HCT116 (cell line): ENCODE measurements at regions not wholly inside any gene's neighbourhood (a gene's known extent, or its start where the extent isn't known, plus 50 kb on each side); places are given as distances from the start of the nearest gene placed in this dataset.

Source experiments
- ATAC-seq: fragments of 200-7000 bp; cut with Tn5 transposase; 2 replicates; pipeline ENCODE4 v1.9.1; 2020; ENCODE audit warnings: mild to moderate bottlenecking, moderate library complexity
- BruUV-seq: library from RNA; stranded (reverse); fragments of 400-500 nt; replicated peaks from 2 replicates; lab custom pipeline; 2021; lab: Mats Ljungman, UMichigan
- CTCF ChIA-PET: fragments of 300-600 bp; sonication (Branson Sonifier 250); formaldehyde crosslinking; loops from one replicate; lab custom pipeline; 2021; ENCODE audit warnings: antibody characterized with exemption; lab: Charles Lee
- POLR2A ChIA-PET: fragments of 300-600, 350-600 bp; sonication (Branson Sonifier 250); formaldehyde crosslinking; loops from one replicate; lab custom pipeline; 2021; ENCODE audit warnings: antibody characterized with exemption; lab: Charles Lee
- RAD21 ChIA-PET, 2 experiments: fragments of 300-600 bp; sonication (Branson Sonifier 250); formaldehyde crosslinking; loops; one replicate each; lab custom pipeline; 2023; ENCODE audit warnings: low total read pairs in 2 of 2; ENCODE audit not compliant: uncharacterized antibody in 2 of 2, unreplicated experiment in 2 of 2, low non-redundant PET in 1 of 2; lab: Charles Lee
- DNase-seq: peaks from one replicate; pipeline ENCODE4 v3.0.0-alpha.2; 2010; ENCODE audit warnings: low read depth, low spot score
- H2AFZ ChIP-seq: fragments of 200-600 bp; shearing (Covaris generic), sonication (generic); 2 replicates; pipeline ENCODE4 v1.6.1; 2017; ENCODE audit warnings: low read depth, mixed run types, mixed read lengths, antibody characterized with exemption, low read length; ENCODE audit not compliant: poor library complexity, severe bottlenecking
- H3K27ac ChIP-seq: 2 replicates; pipeline ENCODE4 v1.5.1; 2012; ENCODE audit warnings: low read depth, low read length
- H3K27me3 ChIP-seq: fragments of 200-600 bp; sonication (generic); 2 replicates; pipeline ENCODE4 v1.6.1; 2016; ENCODE audit warnings: mixed run types, low read length, mixed read lengths; ENCODE audit not compliant: insufficient read depth
- H3K36me3 ChIP-seq, 2 experiments: fragments of 200-500 bp in 1 of 2; fragments of 200-600 bp in 1 of 2; sonication (Bioruptor generic) in 1 of 2; sonication (generic) in 1 of 2; 2 replicates each; pipeline versions ENCODE4 v1.5.1 to v1.6.1; 2014 to 2016; ENCODE audit warnings: low read length in 2 of 2, inconsistent platforms in 1 of 2, mixed read lengths in 1 of 2, mixed run types in 1 of 2; ENCODE audit not compliant: insufficient read depth in 2 of 2, control insufficient read depth in 1 of 2
- H3K4me1 ChIP-seq, 2 experiments: fragments of 200-600 bp in 1 of 2; sonication (generic) in 1 of 2; 2 replicates each; pipeline versions ENCODE4 v1.5.1 to v1.6.1; 2012 to 2017; ENCODE audit warnings: low read length in 2 of 2, inconsistent platforms in 1 of 2, mild to moderate bottlenecking in 1 of 2, mixed read lengths in 1 of 2, mixed run types in 1 of 2, moderate library complexity in 1 of 2; ENCODE audit not compliant: insufficient read depth in 2 of 2, control insufficient read depth in 1 of 2
- H3K4me2 ChIP-seq: fragments of 200-600 bp; sonication (generic); 2 replicates; pipeline ENCODE4 v1.6.1; 2017; ENCODE audit warnings: mixed run types, low read length, mixed read lengths
- H3K4me3 ChIP-seq, 2 experiments: fragments of 200-600 bp in 1 of 2; sonication (generic) in 1 of 2; replicated peaks in 1 of 2; 2 replicates each; pipeline ENCODE4 v1.5.1; 2011 to 2016; ENCODE audit warnings: low read length in 2 of 2, control low read depth in 1 of 2, low read depth in 1 of 2, mild to moderate bottlenecking in 1 of 2, mixed read lengths in 1 of 2, mixed run types in 1 of 2
- H3K79me2 ChIP-seq: fragments of 200-600 bp; sonication (generic); 2 replicates; pipeline ENCODE4 v1.6.1; 2017; ENCODE audit warnings: mild to moderate bottlenecking, mixed run types, low read length, moderate library complexity, mixed read lengths; ENCODE audit not compliant: insufficient read depth
- H3K9ac ChIP-seq: fragments of 200-600 bp; sonication (generic); 2 replicates; pipeline ENCODE4 v1.6.1; 2016; ENCODE audit warnings: low read length, mixed read lengths
- H3K9me2 ChIP-seq: fragments of 200-600 bp; sonication (generic), shearing (Covaris generic); 2 replicates; pipeline ENCODE4 v1.6.1; 2017; ENCODE audit warnings: mixed run types, mild to moderate bottlenecking, moderate library complexity; ENCODE audit not compliant: insufficient read depth
- H3K9me3 ChIP-seq, 2 experiments: fragments of 200-500 bp in 1 of 2; fragments of 200-600 bp in 1 of 2; sonication (Bioruptor generic) in 1 of 2; sonication (generic) in 1 of 2; 2 replicates each; pipeline ENCODE4 v1.6.1; 2014 to 2017; ENCODE audit warnings: low read length in 2 of 2, mixed read lengths in 2 of 2, inconsistent platforms in 1 of 2, low read depth in 1 of 2, mild to moderate bottlenecking in 1 of 2, mixed run types in 1 of 2, moderate library complexity in 1 of 2; ENCODE audit not compliant: control insufficient read depth in 1 of 2, insufficient read depth in 1 of 2
- H4K20me1 ChIP-seq: fragments of 200-600 bp; sonication (generic), shearing (Covaris generic); 2 replicates; pipeline ENCODE4 v1.6.1; 2017; ENCODE audit warnings: mixed run types, mild to moderate bottlenecking, moderate library complexity; ENCODE audit not compliant: insufficient read depth
- ATF3 ChIP-seq: IDR thresholded peaks from 2 replicates; pipeline ENCODE4 v1.6.1; 2012
- CTCF ChIP-seq, 3 experiments: fragments of 200-600 bp in 1 of 3; sonication (generic) in 1 of 3; IDR thresholded peaks in 2 of 3; conservative IDR thresholded peaks in 1 of 3; 2 replicates each; pipeline ENCODE4 v1.5.1; 2012 to 2017; ENCODE audit warnings: low read depth in 2 of 3, low read length in 2 of 3, antibody characterized with exemption in 1 of 3, borderline replicate concordance in 1 of 3, control low read depth in 1 of 3, mild to moderate bottlenecking in 1 of 3, mixed read lengths in 1 of 3, mixed run types in 1 of 3, moderate library complexity in 1 of 3; ENCODE audit not compliant: insufficient read depth in 1 of 3
- EGR1 ChIP-seq: IDR thresholded peaks from 2 replicates; pipeline ENCODE4 v1.6.1; 2012; ENCODE audit warnings: low read depth
- ELF1 ChIP-seq: IDR thresholded peaks from 2 replicates; pipeline ENCODE4 v1.6.1; 2012; ENCODE audit warnings: low read depth, borderline replicate concordance
- EZH2 ChIP-seq: fragments of 200-600 bp; sonication (generic); IDR thresholded peaks from 2 replicates; pipeline ENCODE4 v1.6.1; 2017; ENCODE audit warnings: antibody characterized with exemption, mixed run types
- EZH2phosphoT487 ChIP-seq: fragments of 200-600 bp; IDR thresholded peaks from 2 replicates; pipeline ENCODE4 v1.6.1; 2018; ENCODE audit warnings: antibody characterized with exemption, borderline replicate concordance
- FOSL1 ChIP-seq: IDR thresholded peaks from 2 replicates; pipeline ENCODE4 v1.6.1; 2012; ENCODE audit warnings: low read depth
- JUND ChIP-seq: IDR thresholded peaks from 2 replicates; pipeline ENCODE4 v1.6.1; 2012
- MAX ChIP-seq: IDR thresholded peaks from 2 replicates; pipeline ENCODE4 v1.6.1; 2012
- POLR2AphosphoS5 ChIP-seq: IDR thresholded peaks from 2 replicates; pipeline ENCODE4 v1.6.1; 2011; ENCODE audit warnings: mild to moderate bottlenecking, low read depth, low read length, moderate library complexity
- REST ChIP-seq: IDR thresholded peaks from 2 replicates; pipeline ENCODE4 v1.6.1; 2012; ENCODE audit warnings: low read depth
- SIN3A ChIP-seq: IDR thresholded peaks from 2 replicates; pipeline ENCODE4 v1.6.1; 2012; ENCODE audit warnings: low read depth
- SP1 ChIP-seq: IDR thresholded peaks from 2 replicates; pipeline ENCODE4 v1.6.1; 2012; ENCODE audit warnings: low read depth
- TCF7L2 ChIP-seq: IDR thresholded peaks from 2 replicates; pipeline ENCODE4 v1.7.0; 2011; ENCODE audit warnings: borderline replicate concordance, inconsistent platforms; ENCODE audit not compliant: insufficient read depth, insufficient read length; ENCODE audit errors: extremely low read depth
- ZNF274 ChIP-seq: fragments of 200-500 bp; sonication (Bioruptor generic); IDR thresholded peaks from 2 replicates; pipeline ENCODE4 v1.6.1; 2014; ENCODE audit warnings: mild to moderate bottlenecking, low read depth, low read length, inconsistent platforms
- intact Hi-C: fragments of 100-400 bp; cut with micrococcal nuclease; formaldehyde crosslinking; loops from 2 replicates; pipeline ENCODE4 v1.10.0; 2022

- ChIA-PET CTCF (no interaction called here), RAD21 (no interaction called here), POLR2A (no interaction called here)
- Histone ChIP-seq H3K27me3 (no peaks in the 10 kb centered on the region), H3K4me2 (no peak overlapping the region), H3K36me3 (no peaks in the 10 kb centered on the region), H3K9ac (no peak overlapping the region), H3K9me3 (peaks cover 6 to 13% of the 10 kb centered on the region in 2 experiments; a peak in 2 of 4 replicates), H3K79me2 (no peaks in the 10 kb centered on the region), H3K4me3 (no peak overlapping the region), H2AFZ (no peak overlapping the region), H3K27ac (no peak overlapping the region), H4K20me1 (no peaks in the 10 kb centered on the region), H3K4me1 (no peaks in the 10 kb centered on the region), H3K9me2 (no peaks in the 10 kb centered on the region)
- no peak for TF ChIP-seq FOSL1
- TF ChIP-seq ATF3 = no peak
- TF ChIP-seq TCF7L2 = no peak
- no peak for TF ChIP-seq JUND
- TF ChIP-seq REST = no peak
- TF ChIP-seq EGR1 = no peak
- TF ChIP-seq CTCF (IDR thresholded peaks at IDR 0.05 in 2 of 3, conservative IDR thresholded peaks at IDR 0.05 in 1 of 3; ENCODE audit: borderline replicate concordance in 1 of 3, insufficient read depth in 1 of 3, low read depth in 2 of 3, low read length in 2 of 3) = no peak
- TF ChIP-seq SIN3A = no peak
- TF ChIP-seq MAX = no peak
- no peak for TF ChIP-seq SP1
- TF ChIP-seq ELF1 = no peak
- no peak for TF ChIP-seq EZH2
- TF ChIP-seq ZNF274 = no peak
- no peak for TF ChIP-seq POLR2AphosphoS5
- no peak for TF ChIP-seq EZH2phosphoT487
- DNase-seq = no peak
- no peak for ATAC-seq
- BruUV-seq = no TSS peak
- intact Hi-C loops = no loop called here
Observed at GRCh38 chr16:64478252-64478906, 643.5 kb downstream of the CDH11 start.
